ENCODE measurements at regions not wholly inside any gene's neighbourhood (a gene's known extent, or its start where the extent isn't known, plus 50 kb on each side); places are given as distances from the start of the nearest gene placed in this dataset.

DNA sequence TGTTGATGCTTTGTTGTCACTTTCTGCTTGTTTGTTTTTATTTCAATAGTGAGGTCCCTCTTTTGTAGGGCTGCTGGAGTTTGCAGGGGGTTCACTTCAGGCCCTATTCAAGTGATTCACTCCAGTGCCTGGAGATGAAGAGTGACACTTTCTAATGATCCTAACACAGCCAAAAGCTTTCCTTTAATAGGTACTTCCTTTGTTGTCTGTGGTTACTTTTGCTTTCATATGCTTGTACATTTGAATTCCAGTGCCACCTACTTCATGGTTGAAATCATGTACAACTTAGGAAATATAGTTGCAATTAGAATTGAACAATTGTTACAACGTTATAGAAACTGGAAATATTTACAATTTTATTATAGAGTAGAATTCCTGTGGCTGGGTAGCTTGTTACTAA is 466.8 kb upstream of the EPHA3 start:
- TF ChIP-seq, protein P1, sequence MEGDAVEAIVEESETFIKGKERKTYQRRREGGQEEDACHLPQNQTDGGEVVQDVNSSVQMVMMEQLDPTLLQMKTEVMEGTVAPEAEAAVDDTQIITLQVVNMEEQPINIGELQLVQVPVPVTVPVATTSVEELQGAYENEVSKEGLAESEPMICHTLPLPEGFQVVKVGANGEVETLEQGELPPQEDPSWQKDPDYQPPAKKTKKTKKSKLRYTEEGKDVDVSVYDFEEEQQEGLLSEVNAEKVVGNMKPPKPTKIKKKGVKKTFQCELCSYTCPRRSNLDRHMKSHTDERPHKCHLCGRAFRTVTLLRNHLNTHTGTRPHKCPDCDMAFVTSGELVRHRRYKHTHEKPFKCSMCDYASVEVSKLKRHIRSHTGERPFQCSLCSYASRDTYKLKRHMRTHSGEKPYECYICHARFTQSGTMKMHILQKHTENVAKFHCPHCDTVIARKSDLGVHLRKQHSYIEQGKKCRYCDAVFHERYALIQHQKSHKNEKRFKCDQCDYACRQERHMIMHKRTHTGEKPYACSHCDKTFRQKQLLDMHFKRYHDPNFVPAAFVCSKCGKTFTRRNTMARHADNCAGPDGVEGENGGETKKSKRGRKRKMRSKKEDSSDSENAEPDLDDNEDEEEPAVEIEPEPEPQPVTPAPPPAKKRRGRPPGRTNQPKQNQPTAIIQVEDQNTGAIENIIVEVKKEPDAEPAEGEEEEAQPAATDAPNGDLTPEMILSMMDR (conservative IDR thresholded peaks at IDR 0.05; ENCODE audit: low read depth, low read length), result no peak
- TF ChIP-seq POLR2A (IDR thresholded peaks at IDR 0.05; ENCODE audit: low read depth, low read length) (no peak), RFX5 (IDR thresholded peaks at IDR 0.05; ENCODE audit: low read depth, low read length) (no peak), SMC3 (IDR thresholded peaks at IDR 0.05; ENCODE audit: low read depth, low read length) (no peak), RAD21 (IDR thresholded peaks at IDR 0.05; ENCODE audit: low read length) (no peak), MAFK (IDR thresholded peaks at IDR 0.05; ENCODE audit: low read depth, low read length) (no peak), CHD1 (IDR thresholded peaks at IDR 0.05; ENCODE audit: low read depth, low read length) (no peak), CEBPB (IDR thresholded peaks at IDR 0.05; ENCODE audit: low read depth, low read length) (no peak), RCOR1 (IDR thresholded peaks at IDR 0.05; ENCODE audit: insufficient replicate concordance, low read length) (no peak), MXI1 (IDR thresholded peaks at IDR 0.05; ENCODE audit: borderline replicate concordance, low read depth, low read length) (no peak)
- TF ChIP-seq, protein P2, sequence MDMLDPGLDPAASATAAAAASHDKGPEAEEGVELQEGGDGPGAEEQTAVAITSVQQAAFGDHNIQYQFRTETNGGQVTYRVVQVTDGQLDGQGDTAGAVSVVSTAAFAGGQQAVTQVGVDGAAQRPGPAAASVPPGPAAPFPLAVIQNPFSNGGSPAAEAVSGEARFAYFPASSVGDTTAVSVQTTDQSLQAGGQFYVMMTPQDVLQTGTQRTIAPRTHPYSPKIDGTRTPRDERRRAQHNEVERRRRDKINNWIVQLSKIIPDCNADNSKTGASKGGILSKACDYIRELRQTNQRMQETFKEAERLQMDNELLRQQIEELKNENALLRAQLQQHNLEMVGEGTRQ (IDR thresholded peaks at IDR 0.05; ENCODE audit: low read depth, low read length), result no peak

All from IMR-90 (cell line).